ENCODE measurements at regions not wholly inside any gene's neighbourhood (a gene's known extent, or its start where the extent isn't known, plus 50 kb on each side); places are given as distances from the start of the nearest gene placed in this dataset.
"Not testable (repeated sequence)": the region's sequence is repeated elsewhere in the genome, so short reads cannot be mapped to it uniquely, and the experiment has no call there.

- POLR2A ChIA-PET = no interaction called here
- Mint-ChIP-seq H3K4me3 (no peak overlapping the region), H3K4me1 (no peaks in the 10 kb centered on the region), H3K27ac (no peak overlapping the region), H3K27me3 (no peaks in the 10 kb centered on the region), H3K9me3 (no peaks in the 10 kb centered on the region), H3K36me3 (no peaks in the 10 kb centered on the region)
- ATAC-seq (ENCODE audit: low read depth) = no peak
- DNase-seq = no peak
Observed at GRCh38 chr5:120790339-120790738, 326.2 kb downstream of the PRR16 start.

GRCh38 chr5:120792477-120792876, 328.4 kb downstream of the PRR16 start:
- Mint-ChIP-seq H3K4me3 (no peak overlapping the region), H3K4me1 (no peaks in the 10 kb centered on the region), H3K27ac (no peak overlapping the region), H3K9me3 (no peaks in the 10 kb centered on the region), H3K27me3 (no peaks in the 10 kb centered on the region), H3K36me3 (no peaks in the 10 kb centered on the region)
- DNase-seq (no peak), ATAC-seq (ENCODE audit: low read depth) (no peak)
- POLR2A ChIA-PET = no interaction called here

- Mint-ChIP-seq H3K4me3 (no peak overlapping the region), H3K27ac (no peak overlapping the region), H3K4me1 (no peaks in the 10 kb centered on the region), H3K27me3 (no peaks in the 10 kb centered on the region), H3K36me3 (no peaks in the 10 kb centered on the region), H3K9me3 (no peaks in the 10 kb centered on the region)
- POLR2A ChIA-PET = no interaction called here
- no peak for ATAC-seq (ENCODE audit: low read depth)
- DNase-seq = no peak
Observed at GRCh38 chr5:120794121-120794520, 330.0 kb downstream of the PRR16 start.

GRCh38 chr5:120803282-120803681, 339.2 kb downstream of the PRR16 start:
- Mint-ChIP-seq H3K27me3 (no peaks in the 10 kb centered on the region), H3K4me3 (no peak overlapping the region), H3K9me3 (no peaks in the 10 kb centered on the region), H3K36me3 (no peaks in the 10 kb centered on the region), H3K27ac (no peak overlapping the region), H3K4me1 (no peaks in the 10 kb centered on the region)
- DNase-seq (no peak), ATAC-seq (ENCODE audit: low read depth) (no peak)
- POLR2A ChIA-PET = no interaction called here

GRCh38 chr5:120805131-120805530, 341.0 kb downstream of the PRR16 start:
- no peaks in the 10 kb centered on the region for H3K36me3 Mint-ChIP-seq
- POLR2A ChIA-PET = no interaction called here
- H3K4me3 Mint-ChIP-seq = no peak overlapping the region
- H3K9me3 Mint-ChIP-seq = no peaks in the 10 kb centered on the region
- no peaks in the 10 kb centered on the region for H3K27me3 Mint-ChIP-seq
- no peak overlapping the region for H3K27ac Mint-ChIP-seq
- ATAC-seq (ENCODE audit: low read depth) = no peak
- DNase-seq = no peak
- H3K4me1 Mint-ChIP-seq = no peaks in the 10 kb centered on the region

- ATAC-seq (ENCODE audit: low read depth) = no peak
- no peak for DNase-seq
- Mint-ChIP-seq H3K27ac (no peak overlapping the region), H3K27me3 (no peaks in the 10 kb centered on the region), H3K4me3 (no peak overlapping the region), H3K36me3 (no peaks in the 10 kb centered on the region), H3K9me3 (no peaks in the 10 kb centered on the region), H3K4me1 (no peaks in the 10 kb centered on the region)
- POLR2A ChIA-PET = no interaction called here
Observed at GRCh38 chr5:120806202-120806601, 342.1 kb downstream of the PRR16 start.

GRCh38 chr5:120808135-120808534, 344.0 kb downstream of the PRR16 start:
- Mint-ChIP-seq H3K27ac (no peak overlapping the region), H3K36me3 (no peaks in the 10 kb centered on the region), H3K27me3 (no peaks in the 10 kb centered on the region), H3K4me1 (no peaks in the 10 kb centered on the region), H3K9me3 (no peaks in the 10 kb centered on the region), H3K4me3 (no peak overlapping the region)
- DNase-seq (no peak), ATAC-seq (ENCODE audit: low read depth) (no peak)
- POLR2A ChIA-PET = no interaction called here

GRCh38 chr5:120808606-120809005, 344.5 kb downstream of the PRR16 start:
- POLR2A ChIA-PET = no interaction called here
- no peak overlapping the region for H3K4me3 Mint-ChIP-seq
- no peaks in the 10 kb centered on the region for H3K27me3 Mint-ChIP-seq
- no peaks in the 10 kb centered on the region for H3K36me3 Mint-ChIP-seq
- H3K27ac Mint-ChIP-seq = no peak overlapping the region
- H3K4me1 Mint-ChIP-seq = no peaks in the 10 kb centered on the region
- DNase-seq = no peak
- no peak for ATAC-seq (ENCODE audit: low read depth)
- H3K9me3 Mint-ChIP-seq = no peaks in the 10 kb centered on the region

GRCh38 chr5:120813551-120813950, 349.5 kb downstream of the PRR16 start:
- no peaks in the 10 kb centered on the region for H3K27me3 Mint-ChIP-seq
- no peak for DNase-seq
- H3K9me3 Mint-ChIP-seq = peaks cover 1% of the 10 kb centered on the region
- H3K36me3 Mint-ChIP-seq = no peaks in the 10 kb centered on the region
- H3K27ac Mint-ChIP-seq = no peak overlapping the region
- H3K4me1 Mint-ChIP-seq = no peaks in the 10 kb centered on the region
- no peak overlapping the region for H3K4me3 Mint-ChIP-seq
- no peak for ATAC-seq (ENCODE audit: low read depth)
- POLR2A ChIA-PET = no interaction called here

GRCh38 chr5:120817044-120817985, 353.2 kb downstream of the PRR16 start:
- Mint-ChIP-seq H3K9me3 (peaks cover 3% of the 10 kb centered on the region), H3K27me3 (no peaks in the 10 kb centered on the region), H3K27ac (no peak overlapping the region), H3K36me3 (no peaks in the 10 kb centered on the region), H3K4me1 (no peaks in the 10 kb centered on the region), H3K4me3 (no peak overlapping the region)
- POLR2A ChIA-PET = no interaction called here
- DNase-seq (no peak), ATAC-seq (ENCODE audit: low read depth) (no peak)

GRCh38 chr5:120818128-120818527, 354.0 kb downstream of the PRR16 start:
- Mint-ChIP-seq H3K27ac (no peak overlapping the region), H3K36me3 (no peaks in the 10 kb centered on the region), H3K27me3 (no peaks in the 10 kb centered on the region), H3K4me1 (no peaks in the 10 kb centered on the region), H3K9me3 (peaks cover 3% of the 10 kb centered on the region), H3K4me3 (no peak overlapping the region)
- POLR2A ChIA-PET = no interaction called here
- DNase-seq = no peak
- ATAC-seq (ENCODE audit: low read depth) = no peak

GRCh38 chr5:120823328-120823727, 359.2 kb downstream of the PRR16 start:
- ATAC-seq (ENCODE audit: low read depth) = no peak
- Mint-ChIP-seq H3K36me3 (no peaks in the 10 kb centered on the region), H3K4me3 (no peak overlapping the region), H3K4me1 (no peaks in the 10 kb centered on the region), H3K9me3 (peaks cover 2% of the 10 kb centered on the region), H3K27me3 (no peaks in the 10 kb centered on the region), H3K27ac (no peak overlapping the region)
- DNase-seq = no peak
- POLR2A ChIA-PET = no interaction called here

- H3K27me3 Mint-ChIP-seq; H3K9me3 Mint-ChIP-seq; H3K4me1 Mint-ChIP-seq; ATAC-seq (ENCODE audit: low read depth); H3K36me3 Mint-ChIP-seq; DNase-seq; H3K27ac Mint-ChIP-seq; POLR2A ChIA-PET; H3K4me3 Mint-ChIP-seq: not testable (repeated sequence)
Observed at GRCh38 chr5:120831646-120832045, 367.5 kb downstream of the PRR16 start.

GRCh38 chr5:120841830-120842229, 377.7 kb downstream of the PRR16 start:
- no peaks in the 10 kb centered on the region for H3K36me3 Mint-ChIP-seq
- no peak for ATAC-seq (ENCODE audit: low read depth)
- H3K27me3 Mint-ChIP-seq = no peaks in the 10 kb centered on the region

More at GRCh38 chr5:120841830-120842229, 377.7 kb downstream of the PRR16 start:
- H3K4me3 Mint-ChIP-seq = no peak overlapping the region
- POLR2A ChIA-PET = no interaction called here
- H3K4me1 Mint-ChIP-seq = no peaks in the 10 kb centered on the region
- no peaks in the 10 kb centered on the region for H3K9me3 Mint-ChIP-seq
- H3K27ac Mint-ChIP-seq = no peak overlapping the region
- no peak for DNase-seq
